Activated naive CD8-positive, alpha-beta T cell treated with anti-CD3 and anti-CD28 coated beads, Interleukin-2, amount 50 U/mL, for 24 hours (primary cell): ENCODE measurements at regions not wholly inside any gene's neighbourhood (a gene's known extent, or its start where the extent isn't known, plus 50 kb on each side); places are given as distances from the start of the nearest gene placed in this dataset.
"Not testable (repeated sequence)": the region's sequence is repeated elsewhere in the genome, so short reads cannot be mapped to it uniquely, and the experiment has no call there.

Experiments used
- ATAC-seq: fragments of 150-1000 bp; cut with Tn5 transposase; one replicate; pipeline ENCODE4 v1.10.0; 2021
- DNase-seq: peaks from one replicate; pipeline ENCODE4 v3.0.0; 2021
- H3K27ac Mint-ChIP-seq: one replicate; pipeline ENCODE4 v1.8.0; 2021; ENCODE audit warnings: mild to moderate bottlenecking, mixed read lengths
- H3K27me3 Mint-ChIP-seq: one replicate; pipeline ENCODE4 v1.8.0; 2021; ENCODE audit warnings: mixed read lengths
- H3K36me3 Mint-ChIP-seq: one replicate; pipeline ENCODE4 v1.8.0; 2021; ENCODE audit warnings: low read depth, mixed read lengths
- H3K4me1 Mint-ChIP-seq: one replicate; pipeline ENCODE4 v1.8.0; 2021; ENCODE audit warnings: mixed read lengths
- H3K4me3 Mint-ChIP-seq: one replicate; pipeline ENCODE4 v1.8.0; 2021; ENCODE audit warnings: mild to moderate bottlenecking, moderate library complexity, mixed read lengths
- H3K9me3 Mint-ChIP-seq: one replicate; pipeline ENCODE4 v1.8.0; 2021; ENCODE audit warnings: mixed read lengths

- Mint-ChIP-seq H3K36me3 (no peaks in the 10 kb centered on the region), H3K4me3 (no peak overlapping the region), H3K27me3 (no peaks in the 10 kb centered on the region), H3K27ac (no peak overlapping the region), H3K4me1 (no peaks in the 10 kb centered on the region), H3K9me3 (no peaks in the 10 kb centered on the region)
- DNase-seq (no peak), ATAC-seq (no peak)
Observed at GRCh38 chr4:71081192-71081591, 87.7 kb downstream of the DCK start.

GRCh38 chr4:71093745-71094144 lies 100.3 kb downstream of the DCK start:
- H3K27ac Mint-ChIP-seq, result no peak overlapping the region
- peaks cover 2% of the 10 kb centered on the region for H3K27me3 Mint-ChIP-seq
- DNase-seq, result no peak
- peaks cover 22% of the 10 kb centered on the region for H3K9me3 Mint-ChIP-seq
- no peaks in the 10 kb centered on the region for H3K36me3 Mint-ChIP-seq
- no peak overlapping the region for H3K4me3 Mint-ChIP-seq
- ATAC-seq, result no peak
- peaks cover 9% of the 10 kb centered on the region for H3K4me1 Mint-ChIP-seq

GRCh38 chr4:71094201-71094600 lies 100.8 kb downstream of the DCK start:
- no peaks in the 10 kb centered on the region for H3K36me3 Mint-ChIP-seq
- H3K4me3 Mint-ChIP-seq, result no peak overlapping the region
- peaks cover 9% of the 10 kb centered on the region for H3K4me1 Mint-ChIP-seq
- peaks cover 2% of the 10 kb centered on the region for H3K27me3 Mint-ChIP-seq
- no peak for ATAC-seq
- DNase-seq, result no peak
- peaks cover 17% of the 10 kb centered on the region for H3K9me3 Mint-ChIP-seq
- H3K27ac Mint-ChIP-seq, result no peak overlapping the region

- no peak for ATAC-seq
- peaks cover 2% of the 10 kb centered on the region for H3K27me3 Mint-ChIP-seq
- H3K9me3 Mint-ChIP-seq, result peaks cover 15% of the 10 kb centered on the region
- peaks cover 9% of the 10 kb centered on the region for H3K4me1 Mint-ChIP-seq
- no peak overlapping the region for H3K27ac Mint-ChIP-seq
- H3K36me3 Mint-ChIP-seq, result no peaks in the 10 kb centered on the region
- no peak overlapping the region for H3K4me3 Mint-ChIP-seq
- DNase-seq, result no peak
Observed at GRCh38 chr4:71095141-71095540, 101.7 kb downstream of the DCK start.

GRCh38 chr4:71095545-71095944 lies 102.1 kb downstream of the DCK start:
- Mint-ChIP-seq H3K36me3 (no peaks in the 10 kb centered on the region), H3K4me3 (no peak overlapping the region), H3K27ac (peak overlapping the region; percentile 12), H3K4me1 (peaks cover 9% of the 10 kb centered on the region), H3K27me3 (peaks cover under 1% of the 10 kb centered on the region), H3K9me3 (peaks cover 12% of the 10 kb centered on the region)
- no peak for DNase-seq
- ATAC-seq, result no peak

GRCh38 chr4:71107726-71108125 lies 114.3 kb downstream of the DCK start:
- DNase-seq, result no peak
- Mint-ChIP-seq H3K9me3 (no peaks in the 10 kb centered on the region), H3K4me3 (no peak overlapping the region), H3K36me3 (peaks cover 2% of the 10 kb centered on the region), H3K27me3 (no peaks in the 10 kb centered on the region), H3K27ac (peak overlapping the region; percentile 67), H3K4me1 (peaks cover 26% of the 10 kb centered on the region)
- no peak for ATAC-seq

- no peak overlapping the region for H3K27ac Mint-ChIP-seq
- DNase-seq (no peak), ATAC-seq (no peak)
- H3K4me1 Mint-ChIP-seq, result peaks cover 26% of the 10 kb centered on the region
- H3K9me3 Mint-ChIP-seq, result no peaks in the 10 kb centered on the region
- no peak overlapping the region for H3K4me3 Mint-ChIP-seq
- H3K27me3 Mint-ChIP-seq, result no peaks in the 10 kb centered on the region
- H3K36me3 Mint-ChIP-seq, result no peaks in the 10 kb centered on the region
Observed at GRCh38 chr4:71110499-71110898, 117.0 kb downstream of the DCK start.

GRCh38 chr4:71111133-71111532 lies 117.7 kb downstream of the DCK start:
- not testable (repeated sequence) for ATAC-seq, H3K27ac Mint-ChIP-seq, DNase-seq, H3K36me3 Mint-ChIP-seq, H3K9me3 Mint-ChIP-seq, H3K4me3 Mint-ChIP-seq, H3K27me3 Mint-ChIP-seq
- peaks cover 26% of the 10 kb centered on the region for H3K4me1 Mint-ChIP-seq

- ATAC-seq, result no peak
- Mint-ChIP-seq H3K36me3 (no peaks in the 10 kb centered on the region), H3K4me3 (no peak overlapping the region), H3K9me3 (no peaks in the 10 kb centered on the region), H3K27ac (no peak overlapping the region), H3K4me1 (peaks cover 12% of the 10 kb centered on the region), H3K27me3 (no peaks in the 10 kb centered on the region)
- no peak for DNase-seq
Observed at GRCh38 chr4:71113294-71113693, 119.8 kb downstream of the DCK start.

GRCh38 chr4:71120831-71121524 lies 127.5 kb downstream of the DCK start:
- no peaks in the 10 kb centered on the region for H3K36me3 Mint-ChIP-seq
- no peak overlapping the region for H3K27ac Mint-ChIP-seq
- no peak overlapping the region for H3K4me3 Mint-ChIP-seq
- no peaks in the 10 kb centered on the region for H3K9me3 Mint-ChIP-seq
- DNase-seq (no peak), ATAC-seq (no peak)
- no peaks in the 10 kb centered on the region for H3K27me3 Mint-ChIP-seq
- H3K4me1 Mint-ChIP-seq, result no peaks in the 10 kb centered on the region

- H3K4me1 Mint-ChIP-seq, result no peaks in the 10 kb centered on the region
- no peak for ATAC-seq
- no peak for DNase-seq
- no peak overlapping the region for H3K4me3 Mint-ChIP-seq
- H3K36me3 Mint-ChIP-seq, result no peaks in the 10 kb centered on the region
- no peaks in the 10 kb centered on the region for H3K27me3 Mint-ChIP-seq
- no peaks in the 10 kb centered on the region for H3K9me3 Mint-ChIP-seq
- H3K27ac Mint-ChIP-seq, result no peak overlapping the region
Observed at GRCh38 chr4:71123951-71124350, 130.5 kb downstream of the DCK start.

- Mint-ChIP-seq H3K4me1 (no peaks in the 10 kb centered on the region), H3K27me3 (no peaks in the 10 kb centered on the region), H3K27ac (no peak overlapping the region), H3K4me3 (no peak overlapping the region), H3K9me3 (no peaks in the 10 kb centered on the region), H3K36me3 (no peaks in the 10 kb centered on the region)
- ATAC-seq, result no peak
- DNase-seq, result no peak
Observed at GRCh38 chr4:71125137-71125536, 131.7 kb downstream of the DCK start.

- no peak overlapping the region for H3K27ac Mint-ChIP-seq
- no peaks in the 10 kb centered on the region for H3K27me3 Mint-ChIP-seq
- no peak for DNase-seq
- H3K36me3 Mint-ChIP-seq, result no peaks in the 10 kb centered on the region
- no peak overlapping the region for H3K4me3 Mint-ChIP-seq
- ATAC-seq, result no peak
- H3K4me1 Mint-ChIP-seq, result no peaks in the 10 kb centered on the region
- no peaks in the 10 kb centered on the region for H3K9me3 Mint-ChIP-seq
Observed at GRCh38 chr4:71126719-71127118, 133.3 kb downstream of the DCK start.

GRCh38 chr4:71130827-71131603 lies 137.6 kb downstream of the DCK start:
- Mint-ChIP-seq H3K27me3 (no peaks in the 10 kb centered on the region), H3K4me3 (no peak overlapping the region), H3K9me3 (no peaks in the 10 kb centered on the region), H3K27ac (no peak overlapping the region), H3K36me3 (no peaks in the 10 kb centered on the region), H3K4me1 (no peaks in the 10 kb centered on the region)
- DNase-seq (no peak), ATAC-seq (no peak)

- no peaks in the 10 kb centered on the region for H3K9me3 Mint-ChIP-seq
- H3K36me3 Mint-ChIP-seq, result no peaks in the 10 kb centered on the region
- H3K27me3 Mint-ChIP-seq, result no peaks in the 10 kb centered on the region
- no peaks in the 10 kb centered on the region for H3K4me1 Mint-ChIP-seq
- H3K4me3 Mint-ChIP-seq, result no peak overlapping the region
- DNase-seq, result no peak
- no peak overlapping the region for H3K27ac Mint-ChIP-seq
- ATAC-seq, result no peak
Observed at GRCh38 chr4:71132486-71132885, 139.0 kb downstream of the DCK start.
